ENCODE measurements at regions not wholly inside any gene's neighbourhood (a gene's known extent, or its start where the extent isn't known, plus 50 kb on each side); places are given as distances from the start of the nearest gene placed in this dataset.

DNA sequence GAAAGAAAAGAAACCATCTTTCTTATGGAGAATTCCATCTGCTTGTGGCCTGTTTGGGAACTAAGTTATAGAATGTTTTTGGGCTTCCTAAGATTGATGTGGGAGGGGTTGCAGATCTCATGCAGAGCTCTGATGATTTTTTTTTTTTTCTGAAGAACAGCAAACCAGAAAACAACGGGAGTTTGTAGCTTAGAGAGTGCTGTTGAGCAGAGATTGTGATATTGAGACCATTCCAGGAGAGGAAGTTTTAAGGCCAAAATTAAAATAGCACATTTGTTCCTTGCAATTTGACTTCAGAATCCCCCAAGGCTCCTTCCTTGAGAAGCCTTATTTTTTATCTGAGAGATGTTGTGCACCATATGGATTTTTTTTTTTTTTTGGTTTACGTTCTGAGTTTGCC, 159.5 kb upstream of the NRP1 start:
- no peak overlapping the region for H3K4me3 ChIP-seq (ENCODE audit: low read length in 2 of 2)
- H3K9me3 ChIP-seq (ENCODE audit: control insufficient read depth, low read length) = no peaks in the 10 kb centered on the region
- 13 to 22% methylated on average over 2 of the region's 2 CpGs for WGBS, 2 donors
- no peaks in the 10 kb centered on the region for H3K36me3 ChIP-seq (ENCODE audit: control insufficient read depth in 1 of 2, insufficient read depth in 2 of 2, low read length in 1 of 2)
- H3K27me3 ChIP-seq (ENCODE audit: control insufficient read depth in 1 of 2, insufficient read depth in 2 of 2, low read length in 1 of 2) = no peaks in the 10 kb centered on the region
- ATAC-seq (ENCODE audit: low FRiP score) (peak; percentile 44), DNase-seq (no peak)
- H3K27ac ChIP-seq (ENCODE audit: low read depth in 1 of 2, low read length in 2 of 2) = no peak overlapping the region
- H3K4me1 ChIP-seq (ENCODE audit: control insufficient read depth in 1 of 2, insufficient read depth in 2 of 2, low read length in 2 of 2) = no peaks in the 10 kb centered on the region
- intact Hi-C loops (cut with DNase I) = no loop called here

GRCh38 chr10:33493497-33493896, 159.0 kb upstream of the NRP1 start:
- no peak overlapping the region for H3K27ac ChIP-seq (ENCODE audit: low read depth in 1 of 2, low read length in 2 of 2)
- no peaks in the 10 kb centered on the region for H3K27me3 ChIP-seq (ENCODE audit: control insufficient read depth in 1 of 2, insufficient read depth in 2 of 2, low read length in 1 of 2)
- DNase-seq (no peak), ATAC-seq (ENCODE audit: low FRiP score) (no peak)
- H3K4me3 ChIP-seq (ENCODE audit: low read length in 2 of 2) = no peak overlapping the region
- intact Hi-C loops (cut with DNase I) = no loop called here
- H3K9me3 ChIP-seq (ENCODE audit: control insufficient read depth, low read length) = no peaks in the 10 kb centered on the region
- no peaks in the 10 kb centered on the region for H3K36me3 ChIP-seq (ENCODE audit: control insufficient read depth in 1 of 2, insufficient read depth in 2 of 2, low read length in 1 of 2)
- WGBS, 2 donors = 66 to 74% methylated on average over 3 of the region's 3 CpGs
- H3K4me1 ChIP-seq (ENCODE audit: control insufficient read depth in 1 of 2, insufficient read depth in 2 of 2, low read length in 2 of 2) = no peaks in the 10 kb centered on the region

DNA sequence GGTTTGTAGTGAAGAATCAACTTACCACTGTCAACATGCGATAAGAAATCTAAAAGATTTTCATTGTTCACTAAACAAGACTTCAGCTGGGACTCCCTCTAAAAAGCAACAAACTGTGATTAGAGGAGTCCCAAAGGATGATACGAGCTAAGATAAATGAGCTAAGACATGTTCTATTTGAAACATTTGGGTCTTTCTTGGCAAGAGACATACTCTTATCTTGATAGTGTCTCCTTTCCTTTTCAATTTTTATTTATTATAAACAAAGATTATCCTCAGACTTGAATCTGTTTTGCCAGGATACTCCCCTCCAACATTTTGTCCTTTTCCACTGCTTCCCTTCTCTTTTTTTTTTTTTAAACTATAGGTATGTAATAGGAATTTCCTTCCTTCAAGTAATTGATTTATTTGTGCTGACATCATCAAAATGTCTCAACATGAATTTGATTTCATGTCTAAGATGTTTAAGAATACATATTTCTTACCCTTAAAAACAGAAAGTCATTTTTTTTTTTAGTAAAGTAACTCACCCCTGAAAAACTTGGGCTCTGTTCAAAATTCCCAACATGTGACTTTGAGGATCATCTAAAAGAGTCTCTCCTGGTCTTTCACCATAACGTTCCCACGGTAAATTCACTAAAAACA, 158.4 kb upstream of the NRP1 start:
- Histone ChIP-seq H3K27me3 (ENCODE audit: control insufficient read depth in 1 of 2, insufficient read depth in 2 of 2, low read length in 1 of 2) (no peaks in the 10 kb centered on the region), H3K27ac (ENCODE audit: low read depth in 1 of 2, low read length in 2 of 2) (no peak overlapping the region), H3K4me1 (ENCODE audit: control insufficient read depth in 1 of 2, insufficient read depth in 2 of 2, low read length in 2 of 2) (no peaks in the 10 kb centered on the region), H3K9me3 (ENCODE audit: control insufficient read depth, low read length) (no peaks in the 10 kb centered on the region), H3K4me3 (ENCODE audit: low read length in 2 of 2) (no peak overlapping the region), H3K36me3 (ENCODE audit: control insufficient read depth in 1 of 2, insufficient read depth in 2 of 2, low read length in 1 of 2) (no peaks in the 10 kb centered on the region)
- WGBS, 2 donors = 69 to 70% methylated on average over 4 of the region's 4 CpGs
- intact Hi-C loops (cut with DNase I) = no loop called here
- no peak for DNase-seq
- ATAC-seq (ENCODE audit: low FRiP score) = no peak

- no peaks in the 10 kb centered on the region for H3K36me3 ChIP-seq (ENCODE audit: control insufficient read depth in 1 of 2, insufficient read depth in 2 of 2, low read length in 1 of 2)
- intact Hi-C loops (cut with DNase I) = no loop called here
- no peaks in the 10 kb centered on the region for H3K9me3 ChIP-seq (ENCODE audit: control insufficient read depth, low read length)
- no peaks in the 10 kb centered on the region for H3K27me3 ChIP-seq (ENCODE audit: control insufficient read depth in 1 of 2, insufficient read depth in 2 of 2, low read length in 1 of 2)
- H3K4me3 ChIP-seq (ENCODE audit: low read length in 2 of 2) = no peak overlapping the region
- DNase-seq (no peak), ATAC-seq (ENCODE audit: low FRiP score) (no peak)
- 46 to 52% methylated on average over 6 of the region's 6 CpGs for WGBS, 2 donors
- peaks cover 2 to 4% of the 10 kb centered on the region in 2 donors for H3K4me1 ChIP-seq (ENCODE audit: control insufficient read depth in 1 of 2, insufficient read depth in 2 of 2, low read length in 2 of 2)
- H3K27ac ChIP-seq (ENCODE audit: low read depth in 1 of 2, low read length in 2 of 2) = no peak overlapping the region
These were observed 155.2 kb upstream of the NRP1 start for GRCh38 chr10:33489501-33490176.

GRCh38 chr10:33487014-33487776, 152.7 kb upstream of the NRP1 start:
- WGBS, 2 donors = 36 to 41% methylated on average over 4 of the region's 4 CpGs
- Histone ChIP-seq H3K4me1 (ENCODE audit: control insufficient read depth in 1 of 2, insufficient read depth in 2 of 2, low read length in 2 of 2) (peaks cover 3 to 4% of the 10 kb centered on the region in 2 donors), H3K9me3 (ENCODE audit: control insufficient read depth, low read length) (no peaks in the 10 kb centered on the region), H3K36me3 (ENCODE audit: control insufficient read depth in 1 of 2, insufficient read depth in 2 of 2, low read length in 1 of 2) (no peaks in the 10 kb centered on the region), H3K27me3 (ENCODE audit: control insufficient read depth in 1 of 2, insufficient read depth in 2 of 2, low read length in 1 of 2) (no peaks in the 10 kb centered on the region), H3K4me3 (ENCODE audit: low read length in 2 of 2) (peak overlapping the region in 1 of 2 donors; percentile 34), H3K27ac (ENCODE audit: low read depth in 1 of 2, low read length in 2 of 2) (no peak overlapping the region)
- DNase-seq (no peak), ATAC-seq (ENCODE audit: low FRiP score) (no peak)
- intact Hi-C loops (cut with DNase I) = no loop called here

GRCh38 chr10:33485276-33485675, 150.8 kb upstream of the NRP1 start:
- ATAC-seq (ENCODE audit: low FRiP score) (no peak), DNase-seq (no peak)
- no peak overlapping the region for H3K4me3 ChIP-seq (ENCODE audit: low read length in 2 of 2)
- H3K9me3 ChIP-seq (ENCODE audit: control insufficient read depth, low read length) = no peaks in the 10 kb centered on the region
- intact Hi-C loops (cut with DNase I) = no loop called here
- H3K27ac ChIP-seq (ENCODE audit: low read depth in 1 of 2, low read length in 2 of 2) = no peak overlapping the region
- H3K27me3 ChIP-seq (ENCODE audit: control insufficient read depth in 1 of 2, insufficient read depth in 2 of 2, low read length in 1 of 2) = no peaks in the 10 kb centered on the region
- no peaks in the 10 kb centered on the region for H3K36me3 ChIP-seq (ENCODE audit: control insufficient read depth in 1 of 2, insufficient read depth in 2 of 2, low read length in 1 of 2)
- H3K4me1 ChIP-seq (ENCODE audit: control insufficient read depth in 1 of 2, insufficient read depth in 2 of 2, low read length in 2 of 2) = peaks cover 3 to 4% of the 10 kb centered on the region in 2 donors
- WGBS, 2 donors = 79 to 86% methylated on average over 3 of the region's 3 CpGs

DNA sequence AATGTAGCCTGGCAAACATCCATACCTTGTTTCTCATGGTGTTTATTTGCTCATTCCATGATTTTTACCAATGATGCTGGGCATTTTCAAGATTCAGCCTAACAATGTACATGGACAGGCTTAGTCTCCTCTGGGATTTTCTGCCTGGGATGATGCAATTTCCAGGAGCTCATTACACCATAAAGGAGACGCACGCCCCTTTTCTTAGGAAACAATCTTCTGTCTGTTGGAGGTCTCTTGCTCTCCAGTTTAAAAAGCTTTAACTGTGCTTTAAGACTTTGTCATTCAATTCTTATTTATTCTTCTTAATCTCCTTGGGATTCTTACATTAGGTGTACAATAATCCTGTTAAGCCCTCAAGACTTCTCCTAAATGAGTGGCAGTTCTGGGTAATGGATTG, 150.3 kb upstream of the NRP1 start:
- intact Hi-C loops (cut with DNase I) = no loop called here
- H3K9me3 ChIP-seq (ENCODE audit: control insufficient read depth, low read length) = no peaks in the 10 kb centered on the region
- peaks cover 3 to 4% of the 10 kb centered on the region in 2 donors for H3K4me1 ChIP-seq (ENCODE audit: control insufficient read depth in 1 of 2, insufficient read depth in 2 of 2, low read length in 2 of 2)
- H3K27ac ChIP-seq (ENCODE audit: low read depth in 1 of 2, low read length in 2 of 2) = no peak overlapping the region
- WGBS, 2 donors = 83 to 84% methylated on average over 2 of the region's 2 CpGs
- no peak overlapping the region for H3K4me3 ChIP-seq (ENCODE audit: low read length in 2 of 2)
- DNase-seq (no peak), ATAC-seq (ENCODE audit: low FRiP score) (peak; percentile 26)
- no peaks in the 10 kb centered on the region for H3K36me3 ChIP-seq (ENCODE audit: control insufficient read depth in 1 of 2, insufficient read depth in 2 of 2, low read length in 1 of 2)
- no peaks in the 10 kb centered on the region for H3K27me3 ChIP-seq (ENCODE audit: control insufficient read depth in 1 of 2, insufficient read depth in 2 of 2, low read length in 1 of 2)

GRCh38 chr10:33483816-33484190, 149.3 kb upstream of the NRP1 start:
- WGBS, 2 donors = 93 to 96% methylated on average over 3 of the region's 3 CpGs
- DNase-seq = no peak
- H3K36me3 ChIP-seq (ENCODE audit: control insufficient read depth in 1 of 2, insufficient read depth in 2 of 2, low read length in 1 of 2) = no peaks in the 10 kb centered on the region
- no peaks in the 10 kb centered on the region for H3K9me3 ChIP-seq (ENCODE audit: control insufficient read depth, low read length)
- H3K27ac ChIP-seq (ENCODE audit: low read depth in 1 of 2, low read length in 2 of 2) = no peak overlapping the region
- H3K4me3 ChIP-seq (ENCODE audit: low read length in 2 of 2) = no peak overlapping the region
- H3K4me1 ChIP-seq (ENCODE audit: control insufficient read depth in 1 of 2, insufficient read depth in 2 of 2, low read length in 2 of 2) = peaks cover 3 to 4% of the 10 kb centered on the region in 2 donors
- no peak for ATAC-seq (ENCODE audit: low FRiP score)
- intact Hi-C loops (cut with DNase I) = no loop called here
- H3K27me3 ChIP-seq (ENCODE audit: control insufficient read depth in 1 of 2, insufficient read depth in 2 of 2, low read length in 1 of 2) = no peaks in the 10 kb centered on the region

All from aorta (tissue), 5 donors.